HG03354 (cell line): ENCODE measurements at regions not wholly inside any gene's neighbourhood (a gene's known extent, or its start where the extent isn't known, plus 50 kb on each side); places are given as distances from the start of the nearest gene placed in this dataset.
"Not testable (repeated sequence)": the region's sequence is repeated elsewhere in the genome, so short reads cannot be mapped to it uniquely, and the experiment has no call there.

Experiments
- ATAC-seq: cut with Tn5 transposase; IDR thresholded peaks from one replicate; pipeline ENCODE4 v1.9.1; 2021; ENCODE audit warnings: mild to moderate bottlenecking; ENCODE audit not compliant: unreplicated experiment, poor library complexity, severe bottlenecking

DNA sequence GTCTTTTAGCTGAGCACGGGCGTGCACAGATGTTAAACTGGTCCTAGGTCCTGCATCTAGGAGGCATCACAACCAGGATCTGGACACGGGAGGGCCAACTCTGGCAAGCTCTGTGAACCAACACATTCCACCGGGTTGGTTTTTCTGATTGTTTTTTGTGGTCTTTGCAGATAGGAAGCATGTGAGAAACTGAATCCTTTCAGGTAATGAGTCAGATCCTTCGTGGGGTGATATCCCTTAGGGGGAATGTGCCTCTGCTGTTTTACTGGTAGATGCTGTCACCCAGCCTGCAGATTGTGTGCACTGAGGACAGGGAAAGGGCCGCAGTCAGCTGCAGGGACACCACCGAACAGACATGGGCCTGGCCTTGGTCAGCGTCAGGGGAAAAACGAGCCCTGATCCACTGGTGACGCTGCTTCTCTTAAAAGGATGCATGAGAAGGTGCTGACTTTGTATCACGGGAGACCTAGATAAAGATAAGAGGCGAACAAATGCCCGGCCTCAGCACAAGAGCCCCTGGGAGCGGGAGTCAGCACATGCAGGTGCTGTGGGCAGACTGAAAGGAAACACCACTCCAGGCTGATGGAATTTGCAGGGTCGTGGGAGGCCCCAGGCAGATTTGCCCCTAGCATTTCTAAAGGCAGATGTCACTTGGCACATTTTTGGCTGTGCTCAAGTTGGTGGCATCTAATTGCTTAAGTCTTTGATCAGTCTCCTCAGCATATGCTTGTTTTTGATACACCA lies 51.1 kb downstream of the DOP1B start:
- no peak for ATAC-seq

- no peak for ATAC-seq
Measured at GRCh38 chr21:36208326-36209013, 51.8 kb downstream of the DOP1B start.

GRCh38 chr21:36209626-36210171 lies 53.1 kb downstream of the DOP1B start:
- no peak for ATAC-seq

GRCh38 chr21:36210779-36211659 lies 54.4 kb downstream of the DOP1B start:
- ATAC-seq = no peak

GRCh38 chr21:36211660-36212512 lies 55.3 kb downstream of the DOP1B start:
- no peak for ATAC-seq

- no peak for ATAC-seq
Measured at GRCh38 chr21:36212513-36212780, 55.8 kb downstream of the DOP1B start.

GRCh38 chr21:36214561-36214960 lies 57.9 kb downstream of the DOP1B start:
- ATAC-seq = no peak

DNA sequence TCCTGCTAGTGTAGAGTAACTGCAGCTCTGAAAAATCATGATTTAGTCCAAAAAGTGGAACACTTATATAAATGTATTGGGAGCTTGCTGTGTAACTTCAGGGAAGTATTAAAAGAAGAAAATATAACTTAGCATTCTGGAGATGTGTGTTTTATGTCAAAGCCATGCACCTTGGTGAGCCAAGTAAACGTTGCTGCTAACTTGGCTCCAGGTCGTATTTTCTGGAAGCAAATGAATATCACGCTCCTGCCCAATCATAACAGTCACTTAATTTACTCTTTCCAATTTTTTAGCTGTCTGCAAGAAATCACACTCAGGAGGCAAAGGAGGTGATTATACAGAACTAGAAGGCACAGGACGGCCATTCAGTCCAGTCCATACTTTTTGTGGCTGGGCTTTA lies 61.1 kb downstream of the DOP1B start:
- no peak for ATAC-seq

DNA sequence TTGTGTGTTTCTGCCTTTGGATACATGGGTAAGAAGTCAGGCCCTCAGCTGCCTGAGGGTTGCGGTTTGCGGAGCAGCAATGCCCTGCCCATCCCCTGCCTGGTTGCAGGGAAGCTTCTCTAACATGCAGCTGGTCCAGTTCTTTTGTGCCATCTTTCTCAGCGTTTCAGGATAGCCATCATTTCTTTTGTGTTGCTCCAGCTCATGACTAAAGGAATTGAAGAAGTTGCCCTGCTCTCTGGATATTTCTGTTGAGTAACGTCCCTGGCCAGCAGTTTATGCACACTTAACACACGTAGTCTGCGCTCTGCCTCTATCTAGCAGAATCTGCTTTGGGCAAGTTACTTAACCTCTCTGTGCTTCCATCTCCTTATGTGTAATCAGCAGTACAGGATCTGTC lies 62.1 kb downstream of the DOP1B start:
- ATAC-seq = no peak

GRCh38 chr21:36223451-36223850 lies 66.8 kb downstream of the DOP1B start:
- no peak for ATAC-seq

DNA sequence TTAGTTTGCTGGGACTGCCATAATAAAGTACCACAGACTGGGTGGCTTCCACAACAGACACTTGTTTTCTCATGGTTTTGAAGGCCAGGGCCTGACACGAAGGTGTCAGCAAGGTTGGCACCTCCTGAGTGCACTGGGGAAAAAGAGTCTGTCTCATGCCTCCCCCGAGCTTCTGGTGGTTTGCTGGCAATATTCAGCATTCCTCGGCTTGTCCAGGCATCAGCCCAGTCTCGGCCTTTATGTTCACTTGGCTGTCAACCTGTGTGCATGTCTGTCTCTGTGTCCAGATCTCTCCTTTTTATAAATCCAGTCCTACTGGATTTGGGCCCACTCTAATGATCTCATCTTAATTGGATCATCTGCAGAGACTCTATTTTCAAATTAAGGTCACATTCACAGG lies 72.6 kb downstream of the DOP1B start:
- no peak for ATAC-seq

- not testable (repeated sequence) for ATAC-seq
Measured at GRCh38 chr21:36231444-36231843, 74.8 kb downstream of the DOP1B start.

DNA sequence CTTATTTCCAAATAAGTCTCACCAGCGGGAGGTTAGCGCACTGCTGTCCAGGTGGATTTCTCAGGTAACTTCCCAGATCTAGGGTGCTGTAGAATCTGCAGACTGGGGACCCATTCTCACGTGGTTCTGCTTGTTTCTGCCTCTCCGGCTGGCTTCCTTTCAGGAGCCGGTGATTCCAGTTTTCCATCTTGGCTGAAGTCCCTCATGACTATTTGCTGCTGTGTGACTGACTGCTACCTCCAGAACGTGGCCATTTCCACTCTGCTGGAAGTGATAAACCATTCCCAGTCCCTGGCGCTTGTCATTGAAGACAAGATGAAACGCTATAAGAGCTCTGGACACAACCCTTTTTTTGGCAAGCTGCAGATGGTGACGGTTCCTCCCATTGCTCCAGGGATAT lies 76.0 kb downstream of the DOP1B start:
- no peak for ATAC-seq

DNA sequence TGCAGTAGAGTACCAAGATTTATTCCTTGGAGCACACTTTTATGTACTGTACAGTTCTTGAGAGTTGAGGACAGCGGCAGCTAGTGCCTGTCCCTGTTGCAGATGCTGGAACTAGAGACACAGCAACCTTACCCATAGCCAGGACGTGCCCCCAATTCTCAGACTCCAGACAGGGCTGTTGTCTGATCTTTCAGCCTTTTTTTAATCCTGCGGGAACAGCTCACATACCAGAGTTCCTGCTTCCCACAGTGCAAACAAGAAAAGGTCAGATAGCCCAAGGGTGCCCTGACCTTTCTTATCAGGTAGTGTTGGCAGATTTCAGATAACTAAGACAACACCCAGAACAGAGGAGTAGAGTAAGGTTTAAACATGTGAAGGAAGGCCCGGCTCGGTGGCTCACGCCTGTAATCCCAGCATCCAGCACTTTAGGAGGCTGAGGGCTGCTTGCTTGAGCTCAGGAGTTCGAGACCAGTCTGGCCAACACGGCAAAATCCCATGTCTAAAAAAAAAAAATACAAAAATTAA lies 78.5 kb downstream of the DOP1B start:
- ATAC-seq = no peak

DNA sequence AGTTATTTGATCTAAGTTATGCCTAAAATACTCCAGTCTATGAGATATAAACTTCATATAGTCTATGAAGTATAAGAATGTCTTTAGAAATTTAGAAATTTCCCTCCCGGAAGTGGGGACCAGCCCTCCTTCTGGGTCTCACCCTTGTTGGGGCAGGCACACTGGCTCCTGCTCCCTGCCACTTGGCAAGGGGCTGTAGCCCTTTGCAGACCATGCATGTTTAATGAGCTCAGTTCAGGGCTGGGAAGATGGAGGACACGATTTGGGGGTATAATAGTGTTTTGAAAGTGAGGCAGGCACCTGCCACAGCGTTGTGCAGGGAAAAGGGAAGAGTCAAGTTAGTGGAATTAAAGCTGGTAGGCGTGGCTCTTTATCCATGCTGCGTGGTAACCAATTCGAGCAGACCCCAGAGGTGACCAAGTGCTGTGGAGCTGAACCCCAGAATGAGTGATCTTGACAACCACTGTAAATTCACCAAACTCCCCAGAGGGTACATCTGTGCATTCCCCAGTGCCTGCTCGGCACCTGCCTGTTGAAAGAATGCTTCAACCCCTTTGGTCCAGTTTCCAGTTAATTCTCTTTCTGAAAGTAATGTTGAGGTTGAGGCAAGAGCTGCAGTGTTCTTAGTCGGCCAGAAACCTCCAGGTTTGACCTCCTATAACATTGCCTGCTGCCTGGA lies 79.6 kb downstream of the DOP1B start:
- ATAC-seq = no peak

DNA sequence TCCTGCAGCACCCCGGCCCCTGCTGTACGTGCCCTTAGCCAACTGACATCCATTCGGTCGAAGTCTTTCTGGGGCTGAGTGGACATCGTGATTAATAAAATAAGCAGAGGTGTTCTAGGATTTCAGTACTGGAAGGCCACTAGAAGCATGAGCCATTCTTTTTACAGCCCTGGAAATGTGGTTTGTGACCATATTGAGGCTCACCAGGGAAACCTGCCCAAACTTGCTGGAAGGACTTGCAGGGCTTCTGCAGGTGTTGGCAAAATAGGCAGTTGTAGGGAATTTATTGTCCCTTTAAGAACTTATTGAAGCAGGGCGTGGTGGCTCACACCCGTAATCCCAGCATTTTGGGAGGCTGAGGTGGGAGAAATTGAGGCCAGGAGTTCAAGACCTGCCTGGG lies 80.8 kb downstream of the DOP1B start:
- ATAC-seq = no peak

DNA sequence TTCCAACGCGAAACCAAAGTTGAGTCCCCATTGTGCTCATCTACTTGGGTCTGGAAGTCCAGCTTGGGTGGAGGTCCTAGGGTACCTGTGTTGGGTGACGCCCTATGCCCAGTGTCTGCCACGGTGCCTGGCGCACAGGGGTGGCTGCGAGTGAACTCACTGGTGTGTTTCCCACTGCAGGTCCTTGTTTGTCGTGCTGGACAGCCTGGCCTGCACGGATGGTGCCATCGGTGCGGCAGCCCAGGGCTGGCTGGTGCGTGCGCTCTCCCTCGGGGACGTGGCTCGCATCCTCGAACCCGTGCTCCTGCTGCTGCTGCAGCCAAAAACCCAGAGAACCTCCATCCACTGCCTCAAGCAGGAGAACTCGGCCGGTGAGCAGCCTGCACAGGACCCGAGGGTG lies 80.4 kb upstream of the MORC3 start:
- no peak for ATAC-seq

DNA sequence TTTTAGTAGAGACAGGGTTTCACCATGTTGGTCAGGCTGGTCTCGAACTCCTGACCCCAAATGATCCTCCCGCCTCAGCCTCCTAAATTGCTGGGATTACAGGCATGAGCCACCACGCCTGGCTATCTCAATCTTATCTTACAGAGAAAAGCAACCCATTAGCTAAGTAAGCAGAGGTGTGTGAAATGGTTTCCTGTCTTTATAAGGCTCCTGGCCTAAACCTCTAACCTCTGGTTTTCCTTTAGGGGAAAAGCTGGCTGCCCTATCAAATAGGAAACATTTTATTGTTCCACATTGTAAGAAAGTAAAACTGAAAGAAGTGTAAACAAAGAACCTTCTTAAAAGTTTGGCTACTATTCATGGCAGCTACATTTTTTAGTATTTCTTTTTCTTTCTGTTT lies 78.3 kb upstream of the MORC3 start:
- no peak for ATAC-seq

- no peak for ATAC-seq
Measured at GRCh38 chr21:36245115-36245514, 74.9 kb upstream of the MORC3 start.
